ENCODE measurements at regions not wholly inside any gene's neighbourhood (a gene's known extent, or its start where the extent isn't known, plus 50 kb on each side); places are given as distances from the start of the nearest gene placed in this dataset.

DNA sequence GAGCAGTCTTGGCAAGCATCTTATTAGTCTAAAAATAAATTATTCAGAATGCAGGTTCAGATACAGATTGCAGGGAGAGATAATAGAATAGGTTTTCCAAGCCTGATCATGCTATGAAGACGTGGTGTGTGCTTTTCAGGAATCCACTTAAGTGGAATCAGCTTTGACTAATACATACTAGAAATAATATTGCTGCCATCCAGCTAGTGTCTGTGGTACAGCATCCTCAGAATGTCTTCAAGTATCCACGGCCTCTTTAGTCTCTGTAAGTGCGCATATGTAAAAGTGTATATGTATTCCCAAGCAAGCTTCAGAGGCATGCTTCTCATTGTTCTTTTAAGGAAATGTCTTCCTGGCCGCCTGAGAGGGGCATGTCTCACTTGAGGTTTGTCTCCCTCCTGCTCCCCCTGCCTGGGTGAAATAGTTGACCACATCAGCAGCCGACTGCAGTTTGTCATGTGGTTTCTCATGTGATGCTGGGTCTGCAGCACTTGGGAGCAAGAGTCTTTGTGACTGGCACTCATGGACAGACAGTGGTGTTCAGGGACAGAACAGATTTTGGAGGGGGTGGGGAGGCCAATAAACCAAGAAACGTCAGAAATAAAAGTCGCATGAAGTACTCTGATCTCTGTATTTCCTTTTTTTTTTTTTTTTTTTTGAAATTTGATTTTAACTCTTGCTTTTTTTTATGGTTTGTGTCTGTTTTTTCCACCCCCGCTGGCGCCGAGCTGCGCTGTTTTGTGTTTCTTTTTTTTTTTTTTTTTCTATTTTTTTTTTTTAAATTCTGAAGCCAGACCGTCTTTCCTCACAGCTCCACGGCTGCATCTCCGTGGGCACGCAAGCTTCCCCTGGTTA lies 150.8 kb downstream of the PRL start:
- TF ChIP-seq GATA3 (IDR thresholded peaks at IDR 0.05; ENCODE audit: low read depth, low read length), result 0 out of 2 replicates have a peak, but pooled peaks have one; percentile 5
- TF ChIP-seq GATA2 (IDR thresholded peaks at IDR 0.05; ENCODE audit: low read depth, low read length), result peak; percentile 55; the same call in 1 of the 2 replicates
